HCT116 (cell line): ENCODE measurements at regions not wholly inside any gene's neighbourhood (a gene's known extent, or its start where the extent isn't known, plus 50 kb on each side); places are given as distances from the start of the nearest gene placed in this dataset.

Source experiments
- ATAC-seq: fragments of 200-7000 bp; cut with Tn5 transposase; 2 replicates; pipeline ENCODE4 v1.9.1; 2020; ENCODE audit warnings: mild to moderate bottlenecking, moderate library complexity
- BruUV-seq: library from RNA; stranded (reverse); fragments of 400-500 nt; replicated peaks from 2 replicates; lab custom pipeline; 2021; lab: Mats Ljungman, UMichigan
- CTCF ChIA-PET: fragments of 300-600 bp; sonication (Branson Sonifier 250); formaldehyde crosslinking; loops from one replicate; lab custom pipeline; 2021; ENCODE audit warnings: antibody characterized with exemption; lab: Charles Lee
- POLR2A ChIA-PET: fragments of 300-600, 350-600 bp; sonication (Branson Sonifier 250); formaldehyde crosslinking; loops from one replicate; lab custom pipeline; 2021; ENCODE audit warnings: antibody characterized with exemption; lab: Charles Lee
- RAD21 ChIA-PET, 2 experiments: fragments of 300-600 bp; sonication (Branson Sonifier 250); formaldehyde crosslinking; loops; one replicate each; lab custom pipeline; 2023; ENCODE audit warnings: low total read pairs in 2 of 2; ENCODE audit not compliant: uncharacterized antibody in 2 of 2, unreplicated experiment in 2 of 2, low non-redundant PET in 1 of 2; lab: Charles Lee
- DNase-seq: peaks from one replicate; pipeline ENCODE4 v3.0.0-alpha.2; 2010; ENCODE audit warnings: low read depth, low spot score
- H2AFZ ChIP-seq: fragments of 200-600 bp; shearing (Covaris generic), sonication (generic); 2 replicates; pipeline ENCODE4 v1.6.1; 2017; ENCODE audit warnings: low read depth, mixed run types, mixed read lengths, antibody characterized with exemption, low read length; ENCODE audit not compliant: poor library complexity, severe bottlenecking
- H3K27ac ChIP-seq: 2 replicates; pipeline ENCODE4 v1.5.1; 2012; ENCODE audit warnings: low read depth, low read length
- H3K27me3 ChIP-seq: fragments of 200-600 bp; sonication (generic); 2 replicates; pipeline ENCODE4 v1.6.1; 2016; ENCODE audit warnings: mixed run types, low read length, mixed read lengths; ENCODE audit not compliant: insufficient read depth
- H3K36me3 ChIP-seq, 2 experiments: fragments of 200-500 bp in 1 of 2; fragments of 200-600 bp in 1 of 2; sonication (Bioruptor generic) in 1 of 2; sonication (generic) in 1 of 2; 2 replicates each; pipeline versions ENCODE4 v1.5.1 to v1.6.1; 2014 to 2016; ENCODE audit warnings: low read length in 2 of 2, inconsistent platforms in 1 of 2, mixed read lengths in 1 of 2, mixed run types in 1 of 2; ENCODE audit not compliant: insufficient read depth in 2 of 2, control insufficient read depth in 1 of 2
- H3K4me1 ChIP-seq, 2 experiments: fragments of 200-600 bp in 1 of 2; sonication (generic) in 1 of 2; 2 replicates each; pipeline versions ENCODE4 v1.5.1 to v1.6.1; 2012 to 2017; ENCODE audit warnings: low read length in 2 of 2, inconsistent platforms in 1 of 2, mild to moderate bottlenecking in 1 of 2, mixed read lengths in 1 of 2, mixed run types in 1 of 2, moderate library complexity in 1 of 2; ENCODE audit not compliant: insufficient read depth in 2 of 2, control insufficient read depth in 1 of 2
- H3K4me2 ChIP-seq: fragments of 200-600 bp; sonication (generic); 2 replicates; pipeline ENCODE4 v1.6.1; 2017; ENCODE audit warnings: mixed run types, low read length, mixed read lengths
- H3K4me3 ChIP-seq, 2 experiments: fragments of 200-600 bp in 1 of 2; sonication (generic) in 1 of 2; replicated peaks in 1 of 2; 2 replicates each; pipeline ENCODE4 v1.5.1; 2011 to 2016; ENCODE audit warnings: low read length in 2 of 2, control low read depth in 1 of 2, low read depth in 1 of 2, mild to moderate bottlenecking in 1 of 2, mixed read lengths in 1 of 2, mixed run types in 1 of 2
- H3K79me2 ChIP-seq: fragments of 200-600 bp; sonication (generic); 2 replicates; pipeline ENCODE4 v1.6.1; 2017; ENCODE audit warnings: mild to moderate bottlenecking, mixed run types, low read length, moderate library complexity, mixed read lengths; ENCODE audit not compliant: insufficient read depth
- H3K9ac ChIP-seq: fragments of 200-600 bp; sonication (generic); 2 replicates; pipeline ENCODE4 v1.6.1; 2016; ENCODE audit warnings: low read length, mixed read lengths
- H3K9me2 ChIP-seq: fragments of 200-600 bp; sonication (generic), shearing (Covaris generic); 2 replicates; pipeline ENCODE4 v1.6.1; 2017; ENCODE audit warnings: mixed run types, mild to moderate bottlenecking, moderate library complexity; ENCODE audit not compliant: insufficient read depth
- H3K9me3 ChIP-seq, 2 experiments: fragments of 200-500 bp in 1 of 2; fragments of 200-600 bp in 1 of 2; sonication (Bioruptor generic) in 1 of 2; sonication (generic) in 1 of 2; 2 replicates each; pipeline ENCODE4 v1.6.1; 2014 to 2017; ENCODE audit warnings: low read length in 2 of 2, mixed read lengths in 2 of 2, inconsistent platforms in 1 of 2, low read depth in 1 of 2, mild to moderate bottlenecking in 1 of 2, mixed run types in 1 of 2, moderate library complexity in 1 of 2; ENCODE audit not compliant: control insufficient read depth in 1 of 2, insufficient read depth in 1 of 2
- H4K20me1 ChIP-seq: fragments of 200-600 bp; sonication (generic), shearing (Covaris generic); 2 replicates; pipeline ENCODE4 v1.6.1; 2017; ENCODE audit warnings: mixed run types, mild to moderate bottlenecking, moderate library complexity; ENCODE audit not compliant: insufficient read depth
- CBX3 ChIP-seq: IDR thresholded peaks from 2 replicates; pipeline ENCODE4 v1.6.1; 2012; ENCODE audit warnings: low read depth
- CEBPB ChIP-seq: IDR thresholded peaks from 2 replicates; pipeline ENCODE4 v1.6.1; 2012; ENCODE audit warnings: low read depth
- CTCF ChIP-seq, 3 experiments: fragments of 200-600 bp in 1 of 3; sonication (generic) in 1 of 3; IDR thresholded peaks in 2 of 3; conservative IDR thresholded peaks in 1 of 3; 2 replicates each; pipeline ENCODE4 v1.5.1; 2012 to 2017; ENCODE audit warnings: low read depth in 2 of 3, low read length in 2 of 3, antibody characterized with exemption in 1 of 3, borderline replicate concordance in 1 of 3, control low read depth in 1 of 3, mild to moderate bottlenecking in 1 of 3, mixed read lengths in 1 of 3, mixed run types in 1 of 3, moderate library complexity in 1 of 3; ENCODE audit not compliant: insufficient read depth in 1 of 3
- EGR1 ChIP-seq: IDR thresholded peaks from 2 replicates; pipeline ENCODE4 v1.6.1; 2012; ENCODE audit warnings: low read depth
- EZH2 ChIP-seq: fragments of 200-600 bp; sonication (generic); IDR thresholded peaks from 2 replicates; pipeline ENCODE4 v1.6.1; 2017; ENCODE audit warnings: antibody characterized with exemption, mixed run types
- EZH2phosphoT487 ChIP-seq: fragments of 200-600 bp; IDR thresholded peaks from 2 replicates; pipeline ENCODE4 v1.6.1; 2018; ENCODE audit warnings: antibody characterized with exemption, borderline replicate concordance
- MAX ChIP-seq: IDR thresholded peaks from 2 replicates; pipeline ENCODE4 v1.6.1; 2012
- POLR2A ChIP-seq: IDR thresholded peaks from 2 replicates; pipeline ENCODE4 v1.7.0; 2011; ENCODE audit warnings: borderline replicate concordance; ENCODE audit not compliant: insufficient read depth, insufficient read length; ENCODE audit errors: extremely low read depth
- RAD21 ChIP-seq: IDR thresholded peaks from 2 replicates; pipeline ENCODE4 v1.6.1; 2012; ENCODE audit warnings: low read depth, mild to moderate bottlenecking
- SP1 ChIP-seq: IDR thresholded peaks from 2 replicates; pipeline ENCODE4 v1.6.1; 2012; ENCODE audit warnings: low read depth
- SRF ChIP-seq: IDR thresholded peaks from 2 replicates; pipeline ENCODE4 v1.6.1; 2012; ENCODE audit warnings: low read depth
- TCF7L2 ChIP-seq: IDR thresholded peaks from 2 replicates; pipeline ENCODE4 v1.7.0; 2011; ENCODE audit warnings: borderline replicate concordance, inconsistent platforms; ENCODE audit not compliant: insufficient read depth, insufficient read length; ENCODE audit errors: extremely low read depth
- ZBTB33 ChIP-seq: IDR thresholded peaks from 2 replicates; pipeline ENCODE4 v1.6.1; 2011; ENCODE audit warnings: mild to moderate bottlenecking, low read length, moderate library complexity; ENCODE audit not compliant: insufficient replicate concordance; ENCODE audit errors: extremely low read depth
- intact Hi-C: fragments of 100-400 bp; cut with micrococcal nuclease; formaldehyde crosslinking; loops from 2 replicates; pipeline ENCODE4 v1.10.0; 2022

GRCh38 chr9:100784755-100785154 lies 206.9 kb downstream of the CAVIN4 start:
- ChIA-PET CTCF (no interaction called here), RAD21 (no interaction called here), POLR2A (no interaction called here)
- no TSS peak for BruUV-seq
- H3K4me3 ChIP-seq: no peak overlapping the region
- H3K36me3 ChIP-seq: no peaks in the 10 kb centered on the region
- peaks cover 18% of the 10 kb centered on the region; the same call in 1 of the 2 replicates for H3K27me3 ChIP-seq
- H2AFZ ChIP-seq: no peak overlapping the region
- no peaks in the 10 kb centered on the region for H3K9me2 ChIP-seq
- no peaks in the 10 kb centered on the region for H3K9me3 ChIP-seq
- intact Hi-C loops: no loop called here
- H3K4me2 ChIP-seq: no peak overlapping the region
- H3K27ac ChIP-seq: no peak overlapping the region
- no peak for ATAC-seq
- H3K9ac ChIP-seq: no peak overlapping the region
- no peaks in the 10 kb centered on the region for H3K79me2 ChIP-seq
- no peaks in the 10 kb centered on the region; the same call in 1 of the 2 replicates for H4K20me1 ChIP-seq
- DNase-seq: no peak
- no peaks in the 10 kb centered on the region for H3K4me1 ChIP-seq
- no peak for TF ChIP-seq EGR1
- no peak for TF ChIP-seq RAD21
- no peak for TF ChIP-seq POLR2A
- TF ChIP-seq EZH2phosphoT487: no peak
- no peak for TF ChIP-seq CBX3
- TF ChIP-seq SP1: no peak
- no peak for TF ChIP-seq CEBPB
- TF ChIP-seq TCF7L2: no peak

GRCh38 chr9:100785946-100786345 lies 208.1 kb downstream of the CAVIN4 start:
- no peaks in the 10 kb centered on the region for H3K79me2 ChIP-seq
- H3K4me1 ChIP-seq: no peaks in the 10 kb centered on the region
- no peak overlapping the region for H3K9ac ChIP-seq
- CTCF ChIA-PET: no interaction called here
- DNase-seq (no peak), ATAC-seq (no peak)
- no peak overlapping the region for H3K4me3 ChIP-seq
- no TSS peak for BruUV-seq
- no peaks in the 10 kb centered on the region for H3K9me2 ChIP-seq
- no peaks in the 10 kb centered on the region for H3K36me3 ChIP-seq
- peaks cover 18% of the 10 kb centered on the region; the same call in 1 of the 2 replicates for H3K27me3 ChIP-seq
- POLR2A ChIA-PET: no interaction called here
- RAD21 ChIA-PET: no interaction called here
- no peaks in the 10 kb centered on the region; the same call in 1 of the 2 replicates for H4K20me1 ChIP-seq
- no peaks in the 10 kb centered on the region for H3K9me3 ChIP-seq
- TF ChIP-seq EZH2 (no peak), POLR2A (no peak), SP1 (no peak), ZBTB33 (no peak), CTCF (IDR thresholded peaks at IDR 0.05 in 2 of 3, conservative IDR thresholded peaks at IDR 0.05 in 1 of 3; ENCODE audit: borderline replicate concordance in 1 of 3, insufficient read depth in 1 of 3, low read depth in 2 of 3, low read length in 2 of 3) (no peak), SRF (no peak), MAX (no peak)
- intact Hi-C loops: no loop called here
- H2AFZ ChIP-seq: no peak overlapping the region
- H3K27ac ChIP-seq: no peak overlapping the region
- no peak overlapping the region for H3K4me2 ChIP-seq
